ENCODE measurements at regions not wholly inside any gene's neighbourhood (a gene's known extent, or its start where the extent isn't known, plus 50 kb on each side); places are given as distances from the start of the nearest gene placed in this dataset.
A peak's percentile ranks its signal among the peaks of the same experiment; 100 is the strongest.

GRCh38 chr10:3693022-3693697, 91.8 kb downstream of the KLF6 start:
- no peak for DNase-seq (ENCODE audit: extremely low read depth in 1 of 11, low read depth in 9 of 11, low spot score in 4 of 11)

DNA sequence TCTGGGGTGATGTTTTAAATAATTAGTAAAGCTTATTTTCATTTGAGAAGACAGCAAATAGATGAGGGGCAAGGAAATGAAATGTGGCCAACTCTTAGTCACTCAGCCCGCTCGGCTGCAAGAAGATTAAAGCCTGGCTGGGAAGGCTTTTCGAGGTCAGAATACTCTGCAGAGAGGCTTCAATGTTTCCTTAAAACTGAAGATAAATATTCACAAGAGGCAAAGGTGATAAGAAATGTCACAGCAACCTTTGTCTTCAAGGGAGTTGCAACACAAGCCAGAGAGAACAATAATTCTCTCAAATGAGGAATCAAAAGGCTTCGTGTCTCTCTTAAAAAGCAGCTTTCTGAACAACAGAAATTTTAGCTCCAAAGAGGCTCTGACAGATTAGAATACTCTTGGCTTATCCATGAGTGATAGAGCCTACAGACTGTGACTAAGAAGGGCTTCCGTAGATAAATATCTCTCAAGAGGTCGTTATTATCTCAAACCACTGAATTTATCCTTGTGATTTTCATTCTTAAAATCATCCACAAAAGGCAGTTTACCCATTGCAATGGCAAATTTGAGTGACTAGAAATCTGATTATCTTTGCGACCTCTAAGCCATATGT, 92.5 kb downstream of the KLF6 start:
- DNase-seq (ENCODE audit: extremely low read depth in 1 of 11, low read depth in 9 of 11, low spot score in 4 of 11), result no peak

DNA sequence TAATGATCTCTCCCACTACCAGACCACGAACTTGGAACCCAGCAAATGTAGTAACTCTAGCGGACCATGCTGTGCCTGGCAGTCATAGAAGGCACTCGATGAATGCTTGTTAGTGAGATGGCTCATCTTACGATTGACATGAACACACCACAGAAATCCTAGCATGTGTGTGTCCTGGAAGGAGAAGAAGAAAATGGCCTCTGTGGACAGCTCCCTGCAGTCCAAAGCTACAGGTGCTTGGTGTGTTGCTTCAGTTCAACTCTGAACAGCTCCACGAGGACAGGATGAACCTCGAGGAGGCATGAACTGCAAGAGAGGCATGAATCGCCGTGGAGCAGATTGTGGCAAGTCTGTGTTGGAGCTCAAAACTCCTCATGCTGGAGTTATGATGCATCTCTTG, 93.5 kb downstream of the KLF6 start:
- no peak for DNase-seq (ENCODE audit: extremely low read depth in 1 of 11, low read depth in 9 of 11, low spot score in 4 of 11)

- DNase-seq (ENCODE audit: extremely low read depth in 1 of 11, low read depth in 9 of 11, low spot score in 4 of 11), result no peak
These were observed 95.0 kb downstream of the KLF6 start for GRCh38 chr10:3689871-3690510.

DNA sequence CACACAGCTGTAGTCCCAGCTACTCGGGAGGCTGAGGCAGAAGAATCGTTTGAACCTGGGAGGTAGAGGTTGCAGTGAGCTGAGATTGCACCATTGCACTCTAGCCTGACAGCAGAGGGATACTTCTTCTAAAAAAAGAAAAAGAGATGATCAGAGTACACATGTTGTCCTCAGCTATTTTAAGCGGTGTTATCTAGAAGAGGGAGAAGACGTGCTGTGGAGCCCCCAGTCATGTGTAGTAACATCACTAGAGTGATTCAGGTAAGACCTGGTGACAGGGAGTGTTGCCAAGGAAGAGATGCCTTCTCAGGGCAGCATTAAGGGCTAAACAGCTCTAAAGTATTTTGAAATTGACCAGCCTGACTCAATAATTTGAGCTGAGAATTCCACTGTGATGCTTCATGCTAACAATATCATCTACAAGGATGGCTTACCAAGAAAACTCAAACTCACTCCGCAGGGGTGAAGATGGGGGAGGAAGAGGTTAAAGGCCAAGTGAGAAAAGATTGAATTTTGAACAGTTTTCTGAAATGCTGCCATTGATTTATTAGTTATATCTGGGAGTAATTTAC, 97.4 kb downstream of the KLF6 start:
- DNase-seq (ENCODE audit: extremely low read depth in 1 of 11, low read depth in 9 of 11, low spot score in 4 of 11), result no peak

DNA sequence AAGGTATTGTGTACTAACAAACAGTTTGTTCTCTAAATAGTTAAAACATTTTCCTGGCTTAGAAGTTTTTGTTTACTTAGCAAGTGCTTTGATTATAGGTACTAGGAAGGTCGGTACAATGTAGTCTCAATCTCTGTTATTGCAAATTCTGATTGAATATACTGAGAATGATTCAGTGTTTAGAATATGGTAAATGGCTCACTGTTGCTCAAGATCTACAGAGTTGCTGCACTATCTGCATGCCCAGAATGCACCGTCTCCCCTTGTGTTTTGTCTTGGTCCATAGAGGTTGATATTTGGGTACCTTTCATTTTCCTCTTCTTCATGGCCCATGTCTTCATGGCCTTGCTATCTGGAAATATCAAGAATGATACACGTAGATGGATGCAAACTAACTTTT, 99.6 kb downstream of the KLF6 start:
- no peak for DNase-seq (ENCODE audit: extremely low read depth in 1 of 11, low read depth in 9 of 11, low spot score in 4 of 11)

- no peak for DNase-seq (ENCODE audit: extremely low read depth in 1 of 11, low read depth in 9 of 11, low spot score in 4 of 11)
These were observed 100.1 kb downstream of the KLF6 start for GRCh38 chr10:3684891-3685290.

DNA sequence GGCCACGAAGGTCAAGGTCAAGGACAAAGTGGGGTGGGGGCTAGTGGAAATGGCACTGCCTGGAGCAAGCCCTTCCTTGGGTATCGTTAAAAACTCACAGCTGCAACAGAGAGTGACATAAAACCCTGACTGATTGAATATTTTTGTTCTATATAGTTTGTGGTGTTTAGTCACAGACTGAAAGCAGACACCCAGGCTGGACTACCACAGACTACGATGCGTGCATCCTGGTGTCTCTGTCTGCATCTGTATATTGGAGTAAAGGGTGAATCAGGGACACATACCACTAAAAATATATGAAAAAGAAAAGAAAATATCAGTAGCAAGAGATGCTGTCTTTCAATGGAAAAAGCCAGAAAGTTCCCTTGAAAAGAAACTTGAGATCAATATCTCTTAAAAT, 101.4 kb downstream of the KLF6 start:
- DNase-seq (ENCODE audit: extremely low read depth in 1 of 11, low read depth in 9 of 11, low spot score in 4 of 11), result no peak

GRCh38 chr10:3682745-3683144, 102.3 kb downstream of the KLF6 start:
- no peak for DNase-seq (ENCODE audit: extremely low read depth in 1 of 11, low read depth in 9 of 11, low spot score in 4 of 11)

GRCh38 chr10:3681642-3682554, 103.1 kb downstream of the KLF6 start:
- no peak for DNase-seq (ENCODE audit: extremely low read depth in 1 of 11, low read depth in 9 of 11, low spot score in 4 of 11)

DNA sequence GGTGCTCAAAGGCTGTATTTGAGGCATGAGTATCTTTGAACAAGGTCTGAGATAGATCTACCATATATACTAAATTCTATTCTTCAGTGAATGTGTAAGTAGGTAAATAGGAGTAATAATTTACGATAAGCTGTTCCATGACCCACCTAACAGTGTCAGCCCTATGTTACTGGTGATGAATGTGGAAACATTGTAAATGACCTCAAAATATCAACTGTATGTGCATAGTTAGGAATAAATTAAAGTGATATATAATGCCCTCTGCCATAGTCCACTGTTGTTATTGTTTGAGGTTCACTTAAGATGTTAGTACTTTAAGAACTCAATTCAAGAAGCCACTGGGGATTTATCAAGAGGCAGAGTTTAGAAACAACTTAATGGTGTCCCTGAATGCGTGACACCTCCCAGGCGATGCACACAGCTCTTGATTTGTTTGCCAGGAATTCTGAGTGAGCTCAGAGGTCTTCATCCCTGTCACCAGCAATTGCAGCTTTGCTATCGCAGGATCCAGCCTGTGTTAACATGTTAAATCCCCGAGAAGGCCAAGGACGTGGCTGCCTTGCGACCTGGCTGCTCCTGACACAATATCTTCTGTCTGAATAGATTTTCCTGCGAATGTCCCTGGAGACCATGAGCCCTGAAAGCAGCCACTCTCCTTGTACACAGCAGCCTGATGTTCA, 104.9 kb downstream of the KLF6 start:
- no peak for DNase-seq (ENCODE audit: extremely low read depth in 1 of 11, low read depth in 9 of 11, low spot score in 4 of 11)

DNA sequence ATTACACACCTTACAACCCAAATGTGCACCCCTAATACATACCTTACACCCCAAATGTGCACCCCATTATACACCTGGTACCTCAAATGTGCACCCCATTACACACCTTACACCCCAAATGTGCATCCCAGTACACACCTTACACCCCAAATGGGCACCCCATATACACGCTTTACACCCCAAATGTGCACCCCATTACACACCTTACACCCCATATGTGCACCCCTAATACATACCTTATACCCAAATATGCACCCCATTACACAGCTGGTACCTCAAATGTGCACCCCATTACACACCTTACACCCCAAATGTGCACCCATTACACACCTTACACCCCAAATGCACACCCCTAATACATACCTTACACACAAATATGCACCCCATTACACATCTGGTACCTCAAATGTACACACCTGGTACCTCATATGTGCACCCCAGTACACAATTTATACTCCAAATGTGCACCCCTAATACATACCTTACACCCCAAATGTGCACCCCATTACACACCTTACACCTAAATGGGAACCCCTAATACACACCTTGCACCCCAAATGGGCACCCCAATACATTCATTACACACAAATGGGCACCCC, 106.3 kb downstream of the KLF6 start:
- no peak for DNase-seq (ENCODE audit: extremely low read depth in 1 of 11, low read depth in 9 of 11, low spot score in 4 of 11)

- DNase-seq (ENCODE audit: extremely low read depth in 1 of 11, low read depth in 9 of 11, low spot score in 4 of 11), result no peak
These were observed 108.4 kb downstream of the KLF6 start for GRCh38 chr10:3676564-3676963.

GRCh38 chr10:3672220-3672619, 112.8 kb downstream of the KLF6 start:
- no peak for DNase-seq (ENCODE audit: extremely low read depth in 1 of 11, low read depth in 9 of 11, low spot score in 4 of 11)

DNA sequence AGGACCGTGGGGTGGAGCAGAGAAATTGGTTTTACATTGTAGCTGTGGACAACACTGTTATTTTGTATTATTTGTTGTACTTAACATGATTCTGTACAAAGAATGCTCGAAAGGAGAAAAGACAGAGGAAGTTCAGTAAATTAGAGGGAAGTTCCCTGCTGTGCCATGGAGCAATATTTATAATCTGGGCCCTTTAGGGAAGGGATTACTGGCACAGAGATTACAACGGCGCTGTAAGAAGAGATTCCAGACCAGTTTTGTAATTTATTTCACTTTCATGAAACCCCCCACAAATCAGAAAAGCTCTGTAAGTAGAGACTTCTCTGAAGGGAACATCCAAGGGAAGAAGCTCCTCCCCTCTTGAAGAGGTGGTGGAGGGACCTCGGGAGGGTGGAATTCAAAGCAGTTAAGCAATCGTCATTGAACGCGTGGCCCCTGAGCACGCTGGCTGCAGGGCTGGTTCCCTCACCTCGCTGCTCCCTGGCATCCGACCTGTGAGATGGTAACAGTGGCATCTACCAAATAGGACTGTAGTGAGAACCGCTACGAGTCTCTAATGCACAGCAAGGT, 113.5 kb downstream of the KLF6 start:
- no peak for DNase-seq (ENCODE audit: extremely low read depth in 1 of 11, low read depth in 9 of 11, low spot score in 4 of 11)

- DNase-seq (ENCODE audit: extremely low read depth in 1 of 11, low read depth in 9 of 11, low spot score in 4 of 11), result no peak
These were observed 116.1 kb downstream of the KLF6 start for GRCh38 chr10:3668966-3669330.

- DNase-seq (ENCODE audit: extremely low read depth in 1 of 11, low read depth in 9 of 11, low spot score in 4 of 11), result peak in 1 of 11 donors; percentile 38
These were observed 116.6 kb downstream of the KLF6 start for GRCh38 chr10:3668276-3668965.

Data from renal cortex interstitium (tissue), 11 donors.